GM19397 (cell line): ENCODE measurements at regions not wholly inside any gene's neighbourhood (a gene's known extent, or its start where the extent isn't known, plus 50 kb on each side); places are given as distances from the start of the nearest gene placed in this dataset.
"Not testable (repeated sequence)": the region's sequence is repeated elsewhere in the genome, so short reads cannot be mapped to it uniquely, and the experiment has no call there.

Source experiments
- ATAC-seq: cut with Tn5 transposase; IDR thresholded peaks from one replicate; pipeline ENCODE4 v1.9.1; 2021; ENCODE audit warnings: mild to moderate bottlenecking, moderate library complexity; ENCODE audit not compliant: unreplicated experiment

- ATAC-seq: no peak
These were observed 484.7 kb downstream of the DACH1 start for GRCh38 chr13:71382285-71382684.

GRCh38 chr13:71380191-71380590, 486.8 kb downstream of the DACH1 start:
- no peak for ATAC-seq

- ATAC-seq: no peak
These were observed 487.8 kb downstream of the DACH1 start for GRCh38 chr13:71378961-71379905.

- ATAC-seq: no peak
These were observed 492.4 kb downstream of the DACH1 start for GRCh38 chr13:71374471-71375049.

- ATAC-seq: no peak
These were observed 498.7 kb downstream of the DACH1 start for GRCh38 chr13:71368336-71368735.

- ATAC-seq: no peak
These were observed 507.0 kb downstream of the DACH1 start for GRCh38 chr13:71360041-71360440.

- no peak for ATAC-seq
These were observed 507.4 kb downstream of the DACH1 start for GRCh38 chr13:71359641-71360040.

- no peak for ATAC-seq
These were observed 508.8 kb downstream of the DACH1 start for GRCh38 chr13:71358218-71358617.

- no peak for ATAC-seq
These were observed 512.0 kb downstream of the DACH1 start for GRCh38 chr13:71355010-71355409.

- ATAC-seq: no peak
These were observed 516.1 kb downstream of the DACH1 start for GRCh38 chr13:71350886-71351285.

GRCh38 chr13:71345856-71346255, 521.1 kb downstream of the DACH1 start:
- not testable (repeated sequence) for ATAC-seq

- no peak for ATAC-seq
These were observed 527.3 kb downstream of the DACH1 start for GRCh38 chr13:71339736-71340135.

- ATAC-seq: no peak
These were observed 528.0 kb downstream of the DACH1 start for GRCh38 chr13:71339005-71339404.

GRCh38 chr13:71338070-71338469, 528.9 kb downstream of the DACH1 start:
- no peak for ATAC-seq

GRCh38 chr13:71327266-71327665, 539.7 kb downstream of the DACH1 start:
- no peak for ATAC-seq

- ATAC-seq: no peak
These were observed 541.4 kb downstream of the DACH1 start for GRCh38 chr13:71325556-71325955.

GRCh38 chr13:71323266-71323665, 543.7 kb downstream of the DACH1 start:
- no peak for ATAC-seq

- ATAC-seq: no peak
These were observed 546.6 kb downstream of the DACH1 start for GRCh38 chr13:71320452-71320851.

- ATAC-seq: no peak
These were observed 550.1 kb downstream of the DACH1 start for GRCh38 chr13:71316792-71317363.

GRCh38 chr13:71312923-71313322, 554.1 kb downstream of the DACH1 start:
- ATAC-seq: peak; percentile 48

- ATAC-seq: peak; percentile 39
These were observed 557.1 kb downstream of the DACH1 start for GRCh38 chr13:71309905-71310304.

GRCh38 chr13:71306821-71307220, 560.2 kb downstream of the DACH1 start:
- no peak for ATAC-seq
